ENCODE measurements at regions not wholly inside any gene's neighbourhood (a gene's known extent, or its start where the extent isn't known, plus 50 kb on each side); places are given as distances from the start of the nearest gene placed in this dataset.

DNA sequence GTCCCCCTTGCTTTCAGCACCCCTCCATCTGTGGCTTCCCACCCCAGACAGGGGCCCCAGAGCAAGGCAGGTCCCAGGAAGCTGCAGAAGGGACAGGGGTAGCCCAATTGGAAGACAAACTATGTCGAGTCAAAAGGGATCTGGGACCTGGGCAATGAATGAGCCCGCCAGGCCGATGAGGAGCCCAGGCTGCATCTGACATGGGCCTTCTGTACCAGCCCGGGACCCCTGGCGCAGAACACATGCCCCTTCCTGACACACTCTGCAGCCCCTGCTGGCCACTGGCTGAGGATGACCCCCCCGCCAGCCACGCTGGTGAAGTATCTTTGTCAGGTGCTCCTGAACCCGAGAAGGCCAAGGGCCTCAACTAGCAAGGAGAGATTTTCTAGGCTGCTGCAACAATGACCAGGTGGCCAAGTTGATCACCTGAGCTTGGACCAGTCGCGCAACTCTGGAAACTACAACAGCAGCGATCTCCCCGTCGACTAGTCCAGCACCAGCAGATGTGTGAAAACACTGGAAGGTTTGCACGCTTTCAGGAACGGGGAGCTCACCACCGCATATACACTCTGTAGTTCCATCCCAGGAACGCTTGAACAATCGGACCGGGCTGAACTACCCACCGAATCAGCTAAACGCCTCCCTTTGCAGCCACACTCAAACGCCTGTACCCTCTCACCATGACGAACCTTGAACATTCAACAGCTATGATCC, 119.0 kb downstream of the NCOR2 start:
- H3K4me3 ChIP-seq (ENCODE audit: low read length), result no peak overlapping the region
- H3K27ac ChIP-seq (ENCODE audit: low read depth, low read length), result no peak overlapping the region
- no peaks in the 10 kb centered on the region for H3K9me3 ChIP-seq (ENCODE audit: insufficient read depth, low read depth, low read length)
- no peak overlapping the region for H3K9ac ChIP-seq (ENCODE audit: low read depth, low read length)
- peaks cover 34% of the 10 kb centered on the region for H3K36me3 ChIP-seq (ENCODE audit: insufficient read depth, low read length)
- H3K27me3 ChIP-seq (ENCODE audit: insufficient read depth, low read length), result no peaks in the 10 kb centered on the region
- 95% methylated on average over 23 of the region's 23 CpGs for WGBS
- 0 out of 2 replicates have a peak, but pooled peaks cover 3% of the 10 kb centered on the region for H3K4me1 ChIP-seq (ENCODE audit: insufficient read depth, low read length)

GRCh38 chr12:124446364-124446763, 121.0 kb downstream of the NCOR2 start:
- over 99% methylated on average over 2 of the region's 2 CpGs for WGBS
- H3K4me1 ChIP-seq (ENCODE audit: insufficient read depth, low read length), result peaks cover under 1% of the 10 kb centered on the region; the same call in 1 of the 2 replicates
- no peak overlapping the region for H3K27ac ChIP-seq (ENCODE audit: low read depth, low read length)
- H3K9ac ChIP-seq (ENCODE audit: low read depth, low read length), result no peak overlapping the region
- no peaks in the 10 kb centered on the region for H3K9me3 ChIP-seq (ENCODE audit: insufficient read depth, low read depth, low read length)
- H3K4me3 ChIP-seq (ENCODE audit: low read length), result no peak overlapping the region
- H3K27me3 ChIP-seq (ENCODE audit: insufficient read depth, low read length), result no peaks in the 10 kb centered on the region
- peaks cover 47% of the 10 kb centered on the region for H3K36me3 ChIP-seq (ENCODE audit: insufficient read depth, low read length)

DNA sequence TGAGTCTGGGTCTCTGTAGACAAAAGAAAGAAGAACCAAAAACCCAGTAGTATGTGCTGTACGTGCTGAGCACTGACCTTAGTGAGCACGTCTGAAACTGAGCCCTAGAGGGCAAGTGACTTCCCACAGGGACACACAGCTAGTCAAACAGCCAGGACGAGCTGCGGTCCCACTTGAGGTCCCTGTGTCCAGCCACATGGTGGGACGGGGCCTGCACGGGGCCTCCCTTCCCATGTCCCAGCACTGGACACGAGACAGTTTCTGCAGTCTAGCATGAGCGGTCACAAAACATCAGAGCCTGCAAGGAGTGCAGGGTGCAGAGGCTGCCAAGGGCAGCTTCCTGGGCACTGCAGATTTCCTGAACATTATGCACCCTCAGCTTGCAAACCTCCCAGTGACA, 121.6 kb downstream of the NCOR2 start:
- Histone ChIP-seq H3K9ac (ENCODE audit: low read depth, low read length) (no peak overlapping the region), H3K9me3 (ENCODE audit: insufficient read depth, low read depth, low read length) (no peaks in the 10 kb centered on the region), H3K27ac (ENCODE audit: low read depth, low read length) (no peak overlapping the region), H3K4me3 (ENCODE audit: low read length) (no peak overlapping the region), H3K4me1 (ENCODE audit: insufficient read depth, low read length) (peaks cover 6% of the 10 kb centered on the region; the same call in 1 of the 2 replicates), H3K36me3 (ENCODE audit: insufficient read depth, low read length) (peaks cover 47% of the 10 kb centered on the region), H3K27me3 (ENCODE audit: insufficient read depth, low read length) (no peaks in the 10 kb centered on the region)
- 94% methylated on average over 8 of the region's 8 CpGs for WGBS

DNA sequence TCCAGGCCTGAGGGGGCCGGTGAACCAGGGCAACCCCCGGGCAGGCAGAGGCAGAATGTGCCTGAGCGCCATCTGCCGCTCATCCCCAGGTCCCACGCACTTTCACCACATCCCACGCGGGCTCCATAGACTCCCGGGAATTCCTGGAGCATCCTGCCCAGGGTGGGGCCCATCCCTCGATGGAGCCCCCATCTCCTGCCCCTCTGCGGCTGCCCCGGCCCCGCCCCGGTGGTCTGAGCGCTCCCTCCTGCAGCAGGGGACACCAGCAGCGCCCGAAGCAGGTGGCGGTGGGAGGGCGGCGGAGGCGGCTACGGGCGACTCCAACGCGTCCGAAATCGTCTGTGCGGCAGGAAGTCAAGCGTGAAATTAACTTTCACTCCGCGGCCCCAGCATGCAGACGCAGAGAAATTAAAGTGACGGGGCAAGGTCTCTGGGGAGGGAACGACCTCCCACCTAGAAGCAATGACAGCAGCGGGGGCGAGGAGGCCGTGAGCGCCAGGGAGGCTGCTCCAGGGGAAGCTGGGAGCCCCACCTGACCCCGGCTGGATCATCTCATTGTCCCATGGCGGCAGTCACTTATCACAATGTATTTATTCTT, 122.2 kb downstream of the NCOR2 start:
- peaks cover 47% of the 10 kb centered on the region for H3K36me3 ChIP-seq (ENCODE audit: insufficient read depth, low read length)
- no peaks in the 10 kb centered on the region for H3K9me3 ChIP-seq (ENCODE audit: insufficient read depth, low read depth, low read length)
- no peak overlapping the region for H3K4me3 ChIP-seq (ENCODE audit: low read length)
- 89% methylated on average over 39 of the region's 39 CpGs for WGBS
- H3K27ac ChIP-seq (ENCODE audit: low read depth, low read length), result no peak overlapping the region
- peaks cover 6% of the 10 kb centered on the region; the same call in 1 of the 2 replicates for H3K4me1 ChIP-seq (ENCODE audit: insufficient read depth, low read length)
- no peak overlapping the region for H3K9ac ChIP-seq (ENCODE audit: low read depth, low read length)
- H3K27me3 ChIP-seq (ENCODE audit: insufficient read depth, low read length), result no peaks in the 10 kb centered on the region

- H3K4me3 ChIP-seq (ENCODE audit: low read length), result no peak overlapping the region
- H3K4me1 ChIP-seq (ENCODE audit: insufficient read depth, low read length), result peaks cover 6% of the 10 kb centered on the region; the same call in 1 of the 2 replicates
- WGBS, result 92% methylated on average over 9 of the region's 9 CpGs
- no peak overlapping the region for H3K27ac ChIP-seq (ENCODE audit: low read depth, low read length)
- H3K9me3 ChIP-seq (ENCODE audit: insufficient read depth, low read depth, low read length), result no peaks in the 10 kb centered on the region
- H3K9ac ChIP-seq (ENCODE audit: low read depth, low read length), result no peak overlapping the region
- H3K36me3 ChIP-seq (ENCODE audit: insufficient read depth, low read length), result peaks cover 41% of the 10 kb centered on the region
- H3K27me3 ChIP-seq (ENCODE audit: insufficient read depth, low read length), result peaks cover 2% of the 10 kb centered on the region
Measured at GRCh38 chr12:124443931-124444712, 123.3 kb downstream of the NCOR2 start.

- 95% methylated on average over 29 of the region's 29 CpGs for WGBS
- peaks cover 34% of the 10 kb centered on the region for H3K36me3 ChIP-seq (ENCODE audit: insufficient read depth, low read length)
- H3K4me3 ChIP-seq (ENCODE audit: low read length), result no peak overlapping the region
- H3K4me1 ChIP-seq (ENCODE audit: insufficient read depth, low read length), result peaks cover 6% of the 10 kb centered on the region; the same call in 1 of the 2 replicates
- no peaks in the 10 kb centered on the region for H3K9me3 ChIP-seq (ENCODE audit: insufficient read depth, low read depth, low read length)
- peaks cover 9% of the 10 kb centered on the region for H3K27me3 ChIP-seq (ENCODE audit: insufficient read depth, low read length)
- H3K9ac ChIP-seq (ENCODE audit: low read depth, low read length), result no peak overlapping the region
- H3K27ac ChIP-seq (ENCODE audit: low read depth, low read length), result no peak overlapping the region
Measured at GRCh38 chr12:124442772-124443445, 124.5 kb downstream of the NCOR2 start.

DNA sequence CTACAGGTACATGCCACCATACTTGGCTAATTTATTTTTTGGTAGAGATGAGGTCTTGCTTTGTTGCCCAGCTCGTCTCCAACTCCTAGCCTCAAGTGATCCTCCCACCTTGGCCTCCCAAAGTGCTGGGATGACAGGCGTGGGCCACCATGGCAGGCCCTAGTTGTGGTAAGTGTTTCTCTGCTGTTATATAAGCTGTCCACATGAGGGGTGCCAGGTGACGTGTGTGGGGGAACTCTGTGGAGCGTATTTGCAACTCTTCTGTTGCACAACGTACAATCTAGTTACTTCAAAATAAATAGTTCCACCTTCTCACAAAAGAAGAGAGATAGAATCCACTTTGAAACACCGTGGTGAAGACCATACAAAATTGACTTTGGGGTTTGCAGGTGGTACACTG, 125.1 kb downstream of the NCOR2 start:
- Histone ChIP-seq H3K36me3 (ENCODE audit: insufficient read depth, low read length) (peaks cover 32% of the 10 kb centered on the region), H3K4me3 (ENCODE audit: low read length) (no peak overlapping the region), H3K9ac (ENCODE audit: low read depth, low read length) (no peak overlapping the region), H3K4me1 (ENCODE audit: insufficient read depth, low read length) (peaks cover 6% of the 10 kb centered on the region; the same call in 1 of the 2 replicates), H3K27ac (ENCODE audit: low read depth, low read length) (no peak overlapping the region), H3K9me3 (ENCODE audit: insufficient read depth, low read depth, low read length) (no peaks in the 10 kb centered on the region), H3K27me3 (ENCODE audit: insufficient read depth, low read length) (peaks cover 9% of the 10 kb centered on the region)
- 97% methylated on average over 6 of the region's 6 CpGs for WGBS

DNA sequence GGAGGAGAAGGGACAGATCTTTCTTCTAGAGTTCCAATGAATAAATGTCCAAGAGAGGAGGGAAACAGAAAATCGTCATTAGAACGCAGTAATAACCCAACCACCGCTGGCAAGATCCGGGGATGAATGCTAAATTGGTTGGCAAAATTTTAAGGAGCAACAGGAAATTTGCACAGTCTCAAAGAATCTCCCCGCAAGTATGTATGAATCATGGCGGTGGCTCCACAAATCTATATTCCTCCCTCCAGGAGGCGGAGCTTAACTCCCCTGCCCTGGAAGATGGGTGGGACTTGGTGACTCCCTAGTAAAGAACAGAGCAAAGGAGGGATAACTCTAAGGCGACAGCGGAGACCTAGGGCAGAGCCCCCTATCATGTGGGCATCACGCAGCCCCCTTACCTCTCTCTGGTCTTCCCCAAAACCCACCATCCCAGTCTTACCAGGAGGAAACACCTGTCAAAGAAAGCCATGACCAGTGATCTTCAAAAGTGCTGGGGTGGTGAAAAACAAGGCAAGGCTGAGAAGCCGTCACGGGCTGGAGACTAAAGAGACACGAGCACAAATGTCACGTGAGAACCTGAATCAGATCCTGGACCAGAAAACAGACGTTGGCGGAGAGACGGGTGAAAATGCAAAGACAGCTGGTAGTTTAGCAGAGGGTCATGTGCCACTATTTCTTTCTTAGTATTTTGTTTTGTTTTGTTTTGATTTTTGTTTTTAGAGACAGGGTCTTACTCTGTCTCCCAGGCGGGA, 125.8 kb downstream of the NCOR2 start:
- Histone ChIP-seq H3K9me3 (ENCODE audit: insufficient read depth, low read depth, low read length) (no peaks in the 10 kb centered on the region), H3K27ac (ENCODE audit: low read depth, low read length) (no peak overlapping the region; the same call in 1 of the 2 replicates), H3K9ac (ENCODE audit: low read depth, low read length) (no peak overlapping the region), H3K4me1 (ENCODE audit: insufficient read depth, low read length) (peaks cover 6% of the 10 kb centered on the region; the same call in 1 of the 2 replicates), H3K36me3 (ENCODE audit: insufficient read depth, low read length) (peaks cover 29% of the 10 kb centered on the region), H3K27me3 (ENCODE audit: insufficient read depth, low read length) (peaks cover 9% of the 10 kb centered on the region), H3K4me3 (ENCODE audit: low read length) (no peak overlapping the region)
- 93% methylated on average over 15 of the region's 18 CpGs for WGBS

DNA sequence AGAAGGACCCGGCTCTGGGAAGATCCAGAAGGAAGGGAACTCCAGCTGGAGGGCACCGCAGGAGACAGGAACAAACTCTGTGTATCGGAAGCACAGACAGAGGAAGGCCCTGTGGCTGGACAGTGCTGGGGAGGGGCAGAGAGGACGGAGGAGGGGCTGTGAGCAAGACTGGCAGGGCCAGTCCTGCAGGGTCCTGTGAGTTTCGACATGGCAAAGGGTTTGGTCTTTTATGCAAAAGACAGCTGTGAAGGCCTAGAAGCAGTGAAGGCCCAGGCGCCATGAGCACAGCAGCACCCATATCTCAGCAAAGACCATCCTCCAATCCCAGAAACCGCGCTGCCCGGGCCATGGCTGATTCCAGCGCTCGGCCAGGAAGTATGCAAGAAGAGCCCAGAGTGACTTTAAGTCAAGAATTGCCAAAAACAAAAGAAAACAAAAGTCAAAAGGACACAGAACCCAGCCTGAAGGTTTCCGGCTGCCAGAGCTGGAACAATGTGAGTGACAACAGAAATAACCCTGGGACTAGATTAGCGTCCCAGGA, 126.5 kb downstream of the NCOR2 start:
- Histone ChIP-seq H3K4me3 (ENCODE audit: low read length) (no peak overlapping the region), H3K27ac (ENCODE audit: low read depth, low read length) (no peak overlapping the region; the same call in 1 of the 2 replicates), H3K27me3 (ENCODE audit: insufficient read depth, low read length) (peaks cover 9% of the 10 kb centered on the region), H3K9ac (ENCODE audit: low read depth, low read length) (no peak overlapping the region), H3K4me1 (ENCODE audit: insufficient read depth, low read length) (peaks cover 6% of the 10 kb centered on the region; the same call in 1 of the 2 replicates), H3K36me3 (ENCODE audit: insufficient read depth, low read length) (peaks cover 26% of the 10 kb centered on the region), H3K9me3 (ENCODE audit: insufficient read depth, low read depth, low read length) (no peaks in the 10 kb centered on the region)
- WGBS, result 90% methylated on average over 13 of the region's 13 CpGs

DNA sequence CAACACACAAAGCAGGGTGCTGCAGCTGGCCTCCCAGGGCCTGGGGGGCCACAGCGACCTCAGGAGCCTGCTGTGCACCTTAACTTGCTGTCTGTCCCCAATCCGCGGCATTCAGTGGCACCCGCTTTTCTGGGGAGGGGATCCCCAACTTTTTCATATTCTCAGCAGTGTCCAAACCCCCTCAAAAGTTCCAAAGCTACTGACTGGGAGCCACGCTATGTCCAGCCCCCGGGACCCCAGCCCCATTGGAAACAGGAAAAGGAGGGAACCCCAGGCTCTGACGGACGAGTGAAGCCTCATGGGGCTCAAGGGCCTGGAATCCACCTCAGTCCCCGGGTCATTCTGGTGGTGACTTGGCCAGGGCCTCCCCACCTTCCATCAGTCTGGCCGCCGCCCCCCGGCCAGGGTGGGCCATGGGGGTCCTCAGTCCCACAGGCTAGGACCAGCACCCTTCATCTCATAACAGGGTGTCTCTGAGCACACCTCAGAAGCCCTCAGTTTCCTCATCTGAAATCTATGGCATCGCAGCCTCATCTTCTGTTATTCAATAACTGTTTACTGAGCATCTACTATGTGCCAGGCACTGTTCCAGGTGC, 127.3 kb downstream of the NCOR2 start:
- H3K27ac ChIP-seq (ENCODE audit: low read depth, low read length), result no peak overlapping the region
- WGBS, result 86% methylated on average over 13 of the region's 13 CpGs
- no peak overlapping the region for H3K9ac ChIP-seq (ENCODE audit: low read depth, low read length)
- H3K9me3 ChIP-seq (ENCODE audit: insufficient read depth, low read depth, low read length), result no peaks in the 10 kb centered on the region
- H3K27me3 ChIP-seq (ENCODE audit: insufficient read depth, low read length), result peaks cover 9% of the 10 kb centered on the region
- H3K4me3 ChIP-seq (ENCODE audit: low read length), result no peak overlapping the region
- peaks cover 22% of the 10 kb centered on the region for H3K36me3 ChIP-seq (ENCODE audit: insufficient read depth, low read length)
- peaks cover 6% of the 10 kb centered on the region; the same call in 1 of the 2 replicates for H3K4me1 ChIP-seq (ENCODE audit: insufficient read depth, low read length)

Data from HUES64 (cell line).